Astrocyte (in vitro differentiated cells and primary cell): ENCODE measurements at regions not wholly inside any gene's neighbourhood (a gene's known extent, or its start where the extent isn't known, plus 50 kb on each side); places are given as distances from the start of the nearest gene placed in this dataset.

Experiments
- DNase-seq: peaks from one replicate; pipeline ENCODE4 v3.0.0-alpha.2; 2010; ENCODE audit warnings: low read depth
- FAIRE-seq: peaks from 2 replicates; lab custom pipeline; 2011; peaks lifted over from hg19 to GRCh38; lab: Jason Lieb, UNC
- H2AFZ ChIP-seq: 2 replicates; pipeline ENCODE4 v1.6.0; 2012; ENCODE audit warnings: low read depth, low read length, inconsistent platforms
- H3K27ac ChIP-seq: 2 replicates; pipeline ENCODE4 v1.5.1; 2011; ENCODE audit warnings: low read depth, low read length, inconsistent platforms
- H3K27me3 ChIP-seq: 2 replicates; pipeline ENCODE4 v1.6.0; 2011; ENCODE audit warnings: low read length, inconsistent platforms; ENCODE audit not compliant: insufficient read depth
- H3K36me3 ChIP-seq: 2 replicates; pipeline ENCODE4 v1.5.1; 2011; ENCODE audit warnings: low read length, inconsistent platforms; ENCODE audit not compliant: insufficient read depth
- H3K4me1 ChIP-seq: 2 replicates; pipeline ENCODE4 v1.5.1; 2011; ENCODE audit warnings: low read length, inconsistent platforms; ENCODE audit not compliant: insufficient read depth
- H3K4me2 ChIP-seq: 2 replicates; pipeline ENCODE4 v1.6.0; 2012; ENCODE audit warnings: low read length, inconsistent platforms
- H3K4me3 ChIP-seq: 2 replicates; pipeline ENCODE4 v1.5.1; 2011; ENCODE audit warnings: low read depth, mild to moderate bottlenecking, low read length, inconsistent platforms; ENCODE audit not compliant: insufficient read depth
- H3K79me2 ChIP-seq: 2 replicates; pipeline ENCODE4 v1.6.0; 2012; ENCODE audit warnings: mild to moderate bottlenecking, low read length, inconsistent platforms; ENCODE audit not compliant: insufficient read depth
- H3K9ac ChIP-seq: 2 replicates; pipeline ENCODE4 v1.6.0; 2012; ENCODE audit warnings: mild to moderate bottlenecking, low read length, inconsistent platforms
- H3K9me3 ChIP-seq: 2 replicates; pipeline ENCODE4 v1.5.1; 2012; ENCODE audit warnings: low read depth, mild to moderate bottlenecking, low read length, inconsistent platforms; ENCODE audit not compliant: insufficient read depth
- H4K20me1 ChIP-seq: 2 replicates; pipeline ENCODE4 v1.6.0; 2012; ENCODE audit warnings: low read length, inconsistent platforms; ENCODE audit not compliant: insufficient read depth
- H3K27ac Mint-ChIP-seq: one replicate; pipeline ENCODE4 v1.8.0; 2021; ENCODE audit warnings: mild to moderate bottlenecking, mixed read lengths; ENCODE audit not compliant: unreplicated experiment
- H3K27me3 Mint-ChIP-seq: one replicate; pipeline ENCODE4 v1.8.0; 2021; ENCODE audit warnings: low read depth, mixed read lengths; ENCODE audit not compliant: unreplicated experiment
- H3K36me3 Mint-ChIP-seq: one replicate; pipeline ENCODE4 v1.8.0; 2021; ENCODE audit warnings: low read depth, mixed read lengths; ENCODE audit not compliant: unreplicated experiment
- H3K4me1 Mint-ChIP-seq: one replicate; pipeline ENCODE4 v1.8.0; 2021; ENCODE audit warnings: low read depth, mixed read lengths; ENCODE audit not compliant: unreplicated experiment
- H3K4me3 Mint-ChIP-seq: one replicate; pipeline ENCODE4 v1.8.0; 2021; ENCODE audit warnings: mild to moderate bottlenecking, moderate library complexity, mixed read lengths; ENCODE audit not compliant: unreplicated experiment
- H3K9me3 Mint-ChIP-seq: one replicate; pipeline ENCODE4 v1.8.0; 2021; ENCODE audit warnings: mild to moderate bottlenecking, mixed read lengths; ENCODE audit not compliant: unreplicated experiment
- CTCF ChIP-seq: IDR thresholded peaks from 2 replicates; pipeline ENCODE4 v1.5.1; 2011; ENCODE audit warnings: low read depth, mild to moderate bottlenecking, inconsistent platforms, low read length, moderate library complexity; ENCODE audit not compliant: insufficient read depth
- EZH2 ChIP-seq: IDR thresholded peaks from 2 replicates; pipeline ENCODE4 v1.6.1; 2012; ENCODE audit warnings: mild to moderate bottlenecking, low read length, inconsistent platforms; ENCODE audit not compliant: insufficient read depth

- H3K27me3 Mint-ChIP-seq, result no peaks in the 10 kb centered on the region
- no peak overlapping the region for H3K4me3 Mint-ChIP-seq
- Histone ChIP-seq H3K27ac (no peak overlapping the region), H3K79me2 (no peaks in the 10 kb centered on the region), H3K9me3 (no peaks in the 10 kb centered on the region), H3K4me1 (no peaks in the 10 kb centered on the region), H3K9ac (no peak overlapping the region), H3K27me3 (no peaks in the 10 kb centered on the region), H4K20me1 (no peaks in the 10 kb centered on the region), H3K4me3 (no peak overlapping the region), H3K4me2 (no peak overlapping the region), H3K36me3 (no peaks in the 10 kb centered on the region), H2AFZ (no peak overlapping the region)
- H3K27ac Mint-ChIP-seq, result no peak overlapping the region
- H3K9me3 Mint-ChIP-seq, result no peaks in the 10 kb centered on the region
- FAIRE-seq, result no peak
- no peaks in the 10 kb centered on the region for H3K4me1 Mint-ChIP-seq
- TF ChIP-seq CTCF (no peak), EZH2 (no peak)
- DNase-seq, result no peak
- no peaks in the 10 kb centered on the region for H3K36me3 Mint-ChIP-seq
Observed at GRCh38 chr2:66995636-66996035, 401.5 kb upstream of the ETAA1 start.

- FAIRE-seq (no peak), DNase-seq (no peak)
- H3K4me2 ChIP-seq, result no peak overlapping the region
- H3K9me3 ChIP-seq, result no peaks in the 10 kb centered on the region
- no peaks in the 10 kb centered on the region for H3K4me1 ChIP-seq
- Mint-ChIP-seq H3K9me3 (no peaks in the 10 kb centered on the region), H3K36me3 (no peaks in the 10 kb centered on the region), H3K4me1 (no peaks in the 10 kb centered on the region), H3K4me3 (no peak overlapping the region), H3K27ac (no peak overlapping the region), H3K27me3 (no peaks in the 10 kb centered on the region)
- H4K20me1 ChIP-seq, result no peaks in the 10 kb centered on the region
- no peak overlapping the region for H3K27ac ChIP-seq
- H3K79me2 ChIP-seq, result no peaks in the 10 kb centered on the region
- no peak overlapping the region for H3K4me3 ChIP-seq
- no peak overlapping the region for H3K9ac ChIP-seq
- no peaks in the 10 kb centered on the region for H3K36me3 ChIP-seq
- no peaks in the 10 kb centered on the region for H3K27me3 ChIP-seq
- H2AFZ ChIP-seq, result no peak overlapping the region
- TF ChIP-seq EZH2 (no peak), CTCF (peak; percentile 7)
Observed at GRCh38 chr2:67002618-67003371, 394.3 kb upstream of the ETAA1 start.

- Mint-ChIP-seq H3K27me3 (no peaks in the 10 kb centered on the region), H3K36me3 (no peaks in the 10 kb centered on the region), H3K4me1 (peaks cover 3% of the 10 kb centered on the region), H3K9me3 (no peaks in the 10 kb centered on the region), H3K27ac (no peak overlapping the region), H3K4me3 (no peak overlapping the region)
- DNase-seq (no peak), FAIRE-seq (no peak)
- H3K4me3 ChIP-seq, result no peak overlapping the region
- no peaks in the 10 kb centered on the region for H3K9me3 ChIP-seq
- no peaks in the 10 kb centered on the region for H3K36me3 ChIP-seq
- H3K79me2 ChIP-seq, result no peaks in the 10 kb centered on the region
- no peaks in the 10 kb centered on the region for H3K4me1 ChIP-seq
- no peaks in the 10 kb centered on the region for H3K27me3 ChIP-seq
- no peak overlapping the region for H3K9ac ChIP-seq
- no peaks in the 10 kb centered on the region for H4K20me1 ChIP-seq
- no peak overlapping the region for H3K27ac ChIP-seq
- TF ChIP-seq EZH2, result no peak
- no peak for TF ChIP-seq CTCF
- no peak overlapping the region for H3K4me2 ChIP-seq
- H2AFZ ChIP-seq, result no peak overlapping the region
Observed at GRCh38 chr2:67006373-67006960, 390.7 kb upstream of the ETAA1 start.
